ENCODE measurements at regions not wholly inside any gene's neighbourhood (a gene's known extent, or its start where the extent isn't known, plus 50 kb on each side); places are given as distances from the start of the nearest gene placed in this dataset.

DNA sequence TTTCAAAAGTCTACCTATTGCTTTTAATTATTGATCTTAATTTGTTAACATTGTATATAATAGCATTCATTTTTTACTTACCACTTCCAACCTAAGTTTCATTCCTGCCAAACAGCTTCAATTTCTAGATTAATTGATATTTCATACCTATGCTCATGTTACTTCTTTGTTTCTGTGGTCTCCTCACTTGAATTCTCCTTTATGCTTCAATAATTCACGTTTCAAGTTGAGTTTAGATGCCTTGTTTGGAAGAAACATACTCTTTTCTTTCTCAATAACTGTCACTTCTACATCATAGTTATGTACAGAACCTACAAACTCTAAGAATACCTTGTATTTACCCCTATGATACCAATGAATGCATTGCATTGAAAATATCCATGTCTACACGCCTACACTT, 862.2 kb upstream of the LRATD1 start:
- ATAC-seq (ENCODE audit: low FRiP score) (no peak), DNase-seq (ENCODE audit: low spot score) (no peak)
- TF ChIP-seq, protein P1, sequence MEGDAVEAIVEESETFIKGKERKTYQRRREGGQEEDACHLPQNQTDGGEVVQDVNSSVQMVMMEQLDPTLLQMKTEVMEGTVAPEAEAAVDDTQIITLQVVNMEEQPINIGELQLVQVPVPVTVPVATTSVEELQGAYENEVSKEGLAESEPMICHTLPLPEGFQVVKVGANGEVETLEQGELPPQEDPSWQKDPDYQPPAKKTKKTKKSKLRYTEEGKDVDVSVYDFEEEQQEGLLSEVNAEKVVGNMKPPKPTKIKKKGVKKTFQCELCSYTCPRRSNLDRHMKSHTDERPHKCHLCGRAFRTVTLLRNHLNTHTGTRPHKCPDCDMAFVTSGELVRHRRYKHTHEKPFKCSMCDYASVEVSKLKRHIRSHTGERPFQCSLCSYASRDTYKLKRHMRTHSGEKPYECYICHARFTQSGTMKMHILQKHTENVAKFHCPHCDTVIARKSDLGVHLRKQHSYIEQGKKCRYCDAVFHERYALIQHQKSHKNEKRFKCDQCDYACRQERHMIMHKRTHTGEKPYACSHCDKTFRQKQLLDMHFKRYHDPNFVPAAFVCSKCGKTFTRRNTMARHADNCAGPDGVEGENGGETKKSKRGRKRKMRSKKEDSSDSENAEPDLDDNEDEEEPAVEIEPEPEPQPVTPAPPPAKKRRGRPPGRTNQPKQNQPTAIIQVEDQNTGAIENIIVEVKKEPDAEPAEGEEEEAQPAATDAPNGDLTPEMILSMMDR (IDR thresholded peaks at IDR 0.05), result no peak

- ATAC-seq (ENCODE audit: low FRiP score) (no peak), DNase-seq (ENCODE audit: low spot score) (no peak)
- TF ChIP-seq, protein P1 (IDR thresholded peaks at IDR 0.05), result no peak
Measured at GRCh38 chr2:13779996-13780395, 852.5 kb upstream of the LRATD1 start.

DNA sequence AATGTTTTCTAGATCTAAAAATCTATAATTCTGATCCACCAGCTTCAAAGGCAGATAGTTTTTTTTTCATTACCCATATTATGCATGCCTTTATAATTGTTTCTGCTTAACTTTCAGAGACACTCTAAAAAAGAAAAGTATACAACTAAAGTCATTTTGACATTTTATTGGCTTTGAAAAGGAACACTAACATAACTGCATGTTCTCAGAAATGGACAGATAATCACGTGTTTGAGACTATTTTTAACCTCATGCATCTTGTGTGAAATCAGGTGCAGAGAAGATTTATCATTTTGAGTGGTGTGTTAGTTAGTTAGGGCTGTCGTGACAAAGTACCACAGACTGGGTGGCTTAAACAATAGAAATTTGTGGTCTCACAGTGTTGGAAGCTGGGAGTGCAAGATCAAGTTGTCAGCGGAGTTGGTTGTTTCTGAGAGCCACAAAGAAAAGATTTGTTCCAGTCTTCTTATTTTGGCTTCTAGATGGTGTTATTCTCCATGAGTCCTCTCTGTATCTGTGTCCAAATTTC, 841.4 kb upstream of the LRATD1 start:
- DNase-seq (ENCODE audit: low spot score) (no peak), ATAC-seq (ENCODE audit: low FRiP score) (no peak)
- TF ChIP-seq, protein P1 (IDR thresholded peaks at IDR 0.05), result no peak

GRCh38 chr2:13806539-13806938, 826.0 kb upstream of the LRATD1 start:
- ATAC-seq (ENCODE audit: low FRiP score), result no peak
- TF ChIP-seq, protein P1 (IDR thresholded peaks at IDR 0.05), result no peak
- DNase-seq (ENCODE audit: low spot score), result no peak

GRCh38 chr2:13813236-13813635, 819.3 kb upstream of the LRATD1 start:
- TF ChIP-seq, protein P1 (IDR thresholded peaks at IDR 0.05), result no peak

DNA sequence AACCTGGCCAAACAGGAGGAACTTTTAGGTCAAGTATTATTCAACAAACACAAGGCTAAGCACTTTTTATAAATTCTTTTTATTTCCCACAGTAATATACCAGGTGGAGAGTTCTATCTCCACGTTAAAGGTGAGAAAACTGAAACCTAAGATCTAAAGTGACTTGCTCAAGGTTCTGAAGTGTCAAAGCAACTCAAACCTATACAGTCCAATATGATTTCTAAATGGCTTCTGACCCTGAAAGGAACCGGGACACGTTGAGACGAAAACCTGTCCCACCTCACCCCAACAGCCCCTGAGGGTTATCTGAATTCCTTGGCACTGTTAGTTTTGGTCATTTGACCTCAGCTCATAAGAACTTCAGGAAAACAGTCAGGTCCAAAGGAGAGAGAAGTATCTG, 814.5 kb upstream of the LRATD1 start:
- TF ChIP-seq, protein P1 (IDR thresholded peaks at IDR 0.05), result no peak
- DNase-seq (ENCODE audit: low spot score) (no peak), ATAC-seq (ENCODE audit: low FRiP score) (no peak)

More at GRCh38 chr2:13813236-13813635, 819.3 kb upstream of the LRATD1 start:
- DNase-seq (ENCODE audit: low spot score), result no peak
- no peak for ATAC-seq (ENCODE audit: low FRiP score)

DNA sequence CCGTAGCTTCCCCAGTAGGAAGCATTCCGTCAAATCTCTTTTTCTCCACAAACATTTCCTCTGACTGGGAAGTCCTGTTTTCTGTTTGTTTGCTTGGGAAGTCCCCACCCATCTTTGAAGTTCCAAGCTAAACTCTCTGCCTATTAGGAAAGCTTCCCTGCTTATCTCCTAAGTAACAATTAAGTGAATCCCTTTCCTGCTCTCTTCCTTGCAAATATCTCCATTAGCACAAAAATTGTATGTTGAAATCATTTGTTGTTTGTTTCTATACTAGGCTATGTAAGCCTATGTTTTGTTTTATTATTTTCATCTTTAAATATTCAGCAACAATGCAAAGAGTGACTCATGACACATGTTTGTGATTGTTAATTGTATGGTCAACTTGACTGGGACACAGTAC, 812.6 kb upstream of the LRATD1 start:
- DNase-seq (ENCODE audit: low spot score) (no peak), ATAC-seq (ENCODE audit: low FRiP score) (no peak)
- TF ChIP-seq, protein P1 (IDR thresholded peaks at IDR 0.05), result no peak

Data from omental fat pad (tissue), 3 donors.